ENCODE measurements at regions not wholly inside any gene's neighbourhood (a gene's known extent, or its start where the extent isn't known, plus 50 kb on each side); places are given as distances from the start of the nearest gene placed in this dataset.

- no TSS peak for BruUV-seq (replicated peaks)
- Histone ChIP-seq H3K9me3 (ENCODE audit: control insufficient read depth in 1 of 2, insufficient read depth in 1 of 2, low read depth in 1 of 2, low read length in 2 of 2) (no peaks in the 10 kb centered on the region; a peak in 1 of 4 replicates), H2AFZ (ENCODE audit: low read depth, low read length, poor library complexity, severe bottlenecking) (no peak overlapping the region), H3K79me2 (ENCODE audit: insufficient read depth, low read length) (no peaks in the 10 kb centered on the region), H3K9ac (ENCODE audit: low read length) (no peak overlapping the region), H3K4me2 (ENCODE audit: low read length) (no peak overlapping the region), H4K20me1 (ENCODE audit: insufficient read depth) (no peaks in the 10 kb centered on the region), H3K4me3 (replicated peaks in 1 of 2; ENCODE audit: low read depth in 1 of 2, low read length in 2 of 2) (no peak overlapping the region), H3K36me3 (ENCODE audit: control insufficient read depth in 1 of 2, insufficient read depth in 2 of 2, low read length in 2 of 2) (no peaks in the 10 kb centered on the region), H3K4me1 (ENCODE audit: control insufficient read depth in 1 of 2, insufficient read depth in 2 of 2, low read length in 2 of 2) (peaks cover 20 to 56% of the 10 kb centered on the region in 2 experiments), H3K27me3 (ENCODE audit: insufficient read depth, low read length) (no peaks in the 10 kb centered on the region), H3K9me2 (ENCODE audit: insufficient read depth) (no peaks in the 10 kb centered on the region), H3K27ac (ENCODE audit: low read depth, low read length) (no peak overlapping the region)
- ChIA-PET CTCF (no interaction called here), POLR2A (no interaction called here), RAD21 (ENCODE audit: low non-redundant PET in 1 of 2, low total read pairs in 2 of 2, uncharacterized antibody in 2 of 2, unreplicated experiment in 2 of 2) (no interaction called here)
- DNase-seq (ENCODE audit: low read depth, low spot score) (no peak), ATAC-seq (no peak)
- TF ChIP-seq CEBPB (IDR thresholded peaks at IDR 0.05; ENCODE audit: low read depth) (no peak), CBX3 (IDR thresholded peaks at IDR 0.05; ENCODE audit: low read depth) (no peak), ELF1 (IDR thresholded peaks at IDR 0.05; ENCODE audit: borderline replicate concordance, low read depth) (no peak), ZNF274 (IDR thresholded peaks at IDR 0.05; ENCODE audit: low read depth, low read length) (no peak), SRF (IDR thresholded peaks at IDR 0.05; ENCODE audit: low read depth) (no peak), RAD21 (IDR thresholded peaks at IDR 0.05; ENCODE audit: low read depth) (no peak), REST (IDR thresholded peaks at IDR 0.05; ENCODE audit: low read depth) (no peak), POLR2AphosphoS5 (IDR thresholded peaks at IDR 0.05; ENCODE audit: low read depth, low read length) (no peak), TCF7L2 (IDR thresholded peaks at IDR 0.05; ENCODE audit: borderline replicate concordance, extremely low read depth, insufficient read depth, insufficient read length) (no peak), FOSL1 (IDR thresholded peaks at IDR 0.05; ENCODE audit: low read depth) (no peak), EGR1 (IDR thresholded peaks at IDR 0.05; ENCODE audit: low read depth) (no peak), EZH2 (IDR thresholded peaks at IDR 0.05) (no peak), YY1 (IDR thresholded peaks at IDR 0.05; ENCODE audit: extremely low read depth, insufficient replicate concordance, low read depth, low read length) (no peak), EZH2phosphoT487 (IDR thresholded peaks at IDR 0.05; ENCODE audit: borderline replicate concordance) (no peak)
- TF ChIP-seq, protein P1, sequence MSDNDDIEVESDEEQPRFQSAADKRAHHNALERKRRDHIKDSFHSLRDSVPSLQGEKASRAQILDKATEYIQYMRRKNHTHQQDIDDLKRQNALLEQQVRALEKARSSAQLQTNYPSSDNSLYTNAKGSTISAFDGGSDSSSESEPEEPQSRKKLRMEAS (IDR thresholded peaks at IDR 0.05), result no peak
- intact Hi-C loops (cut with micrococcal nuclease), result no loop called here
These were observed 59.3 kb upstream of the IGFBP3 start for GRCh38 chr7:45980181-45980905.
